Right cardiac atrium (tissue), 5 donors: ENCODE measurements at regions not wholly inside any gene's neighbourhood (a gene's known extent, or its start where the extent isn't known, plus 50 kb on each side); places are given as distances from the start of the nearest gene placed in this dataset.
A peak's percentile ranks its signal among the peaks of the same experiment; 100 is the strongest.

Source experiments
- ATAC-seq, 2 donors: fragments of 200-7000 bp; cut with Tn5 transposase; one replicate each; pipeline versions ENCODE4 v1.8.0 to v1.9.1; 2020; ENCODE audit warnings: moderate library complexity in 2 of 2, mild to moderate bottlenecking in 1 of 2
- DNase-seq, 3 donors: peaks; one replicate each; pipeline ENCODE4 v3.0.0-alpha.2; 2020
- H3K27ac ChIP-seq: one replicate; pipeline ENCODE4 v1.5.1; 2013; ENCODE audit warnings: mild to moderate bottlenecking, low read length, control low read depth, moderate library complexity
- H3K27me3 ChIP-seq: one replicate; pipeline ENCODE4 v1.6.1; 2013; ENCODE audit not compliant: control insufficient read depth, insufficient read depth
- H3K4me1 ChIP-seq: one replicate; pipeline ENCODE4 v1.6.1; 2013; ENCODE audit warnings: low read length; ENCODE audit not compliant: control insufficient read depth, insufficient read depth
- H3K4me3 ChIP-seq: one replicate; pipeline ENCODE4 v1.5.1; 2013; ENCODE audit warnings: low read length, control low read depth
- H3K9me3 ChIP-seq: one replicate; pipeline ENCODE4 v1.6.1; 2013; ENCODE audit warnings: low read length; ENCODE audit not compliant: control insufficient read depth
- WGBS: extraction: QIAGEN DNeasy Blood & Tissue Kit; methylation state at CpG from one replicate; pipeline ENCODE4 v1.1.7; 2013; 5-methylcytosine and 5-hydroxymethylcytosine counted together
- intact Hi-C, 4 donors: fragments of 100-400 bp; cut with DNase I; formaldehyde crosslinking; loops; one replicate each; pipeline versions ENCODE4 v1.11.0 to v1.14.0; 2022 to 2023
- donor health status: healthy with polysubstance abuse.
- donor health status: DM: no; HTN: yes; CAD: no.
- donor health status: DM: no; HTN: no; CAD: no.
- donor health status: DM: no; HTN: yes; CAD: no; lungs with severe emphysema.
- donor health status: DM: yes; HTN: yes; CAD: no.

- ATAC-seq = peak; percentile 25 to 40
- 53% methylated on average over 27 of the region's 27 CpGs for WGBS
- peak; percentile 43 to 64 (median 60) for DNase-seq
- Histone ChIP-seq H3K27me3 (no peaks in the 10 kb centered on the region), H3K4me1 (no peaks in the 10 kb centered on the region), H3K4me3 (no peak overlapping the region), H3K9me3 (no peaks in the 10 kb centered on the region), H3K27ac (no peak overlapping the region)
- intact Hi-C loops = loop anchor here in 1 of 4 donors (5.0 kb wide), 1 partner anchor 331 kb away; no protein-coding TSS in a partner anchor
These were observed 224.2 kb downstream of the NFATC2 start for GRCh38 chr20:51318058-51318949.

DNA sequence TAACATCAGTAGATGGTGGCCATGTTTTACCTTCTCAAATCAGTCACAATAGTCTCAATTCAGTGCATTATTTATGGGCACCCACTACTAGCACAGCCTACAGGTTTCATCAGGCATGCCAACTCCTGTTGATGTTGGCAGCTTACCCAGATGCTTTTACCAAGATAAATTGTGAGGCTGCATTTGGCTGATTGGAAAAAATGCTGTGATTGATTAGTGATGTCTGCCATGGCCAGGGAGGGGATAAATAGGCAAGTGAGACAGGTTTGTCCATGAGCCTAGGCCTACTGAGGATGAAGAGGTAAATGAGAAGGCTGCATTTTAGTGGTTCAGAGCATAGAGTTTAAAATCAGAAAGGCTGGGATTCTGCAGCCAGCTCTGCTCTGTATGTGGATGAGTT is 227.1 kb downstream of the NFATC2 start:
- intact Hi-C loops = loop anchor here in 1 of 4 donors (5.0 kb wide), 1 partner anchor 328 kb away; no protein-coding TSS in a partner anchor
- no peak for DNase-seq
- ATAC-seq = no peak

GRCh38 chr20:51313358-51313827 is 229.1 kb downstream of the NFATC2 start:
- 54% methylated on average over 5 of the region's 5 CpGs for WGBS
- peaks cover 1% of the 10 kb centered on the region for H3K4me1 ChIP-seq
- no peak overlapping the region for H3K27ac ChIP-seq
- H3K27me3 ChIP-seq = no peaks in the 10 kb centered on the region
- no peak for ATAC-seq
- no peak for DNase-seq
- H3K4me3 ChIP-seq = no peak overlapping the region
- intact Hi-C loops = no loop called here
- no peaks in the 10 kb centered on the region for H3K9me3 ChIP-seq

More for the DNA sequence above, 227.1 kb downstream of the NFATC2 start:
- no peak overlapping the region for H3K4me3 ChIP-seq
- H3K27ac ChIP-seq = no peak overlapping the region
- peaks cover 1% of the 10 kb centered on the region for H3K4me1 ChIP-seq
- no peaks in the 10 kb centered on the region for H3K9me3 ChIP-seq
- H3K27me3 ChIP-seq = no peaks in the 10 kb centered on the region

GRCh38 chr20:51312480-51312783 is 230.1 kb downstream of the NFATC2 start:
- no peak for ATAC-seq
- Histone ChIP-seq H3K4me1 (peaks cover 1% of the 10 kb centered on the region), H3K4me3 (no peak overlapping the region), H3K27me3 (no peaks in the 10 kb centered on the region), H3K27ac (no peak overlapping the region), H3K9me3 (no peaks in the 10 kb centered on the region)
- 53% methylated on average over 3 of the region's 3 CpGs for WGBS
- no peak for DNase-seq
- intact Hi-C loops = no loop called here

DNA sequence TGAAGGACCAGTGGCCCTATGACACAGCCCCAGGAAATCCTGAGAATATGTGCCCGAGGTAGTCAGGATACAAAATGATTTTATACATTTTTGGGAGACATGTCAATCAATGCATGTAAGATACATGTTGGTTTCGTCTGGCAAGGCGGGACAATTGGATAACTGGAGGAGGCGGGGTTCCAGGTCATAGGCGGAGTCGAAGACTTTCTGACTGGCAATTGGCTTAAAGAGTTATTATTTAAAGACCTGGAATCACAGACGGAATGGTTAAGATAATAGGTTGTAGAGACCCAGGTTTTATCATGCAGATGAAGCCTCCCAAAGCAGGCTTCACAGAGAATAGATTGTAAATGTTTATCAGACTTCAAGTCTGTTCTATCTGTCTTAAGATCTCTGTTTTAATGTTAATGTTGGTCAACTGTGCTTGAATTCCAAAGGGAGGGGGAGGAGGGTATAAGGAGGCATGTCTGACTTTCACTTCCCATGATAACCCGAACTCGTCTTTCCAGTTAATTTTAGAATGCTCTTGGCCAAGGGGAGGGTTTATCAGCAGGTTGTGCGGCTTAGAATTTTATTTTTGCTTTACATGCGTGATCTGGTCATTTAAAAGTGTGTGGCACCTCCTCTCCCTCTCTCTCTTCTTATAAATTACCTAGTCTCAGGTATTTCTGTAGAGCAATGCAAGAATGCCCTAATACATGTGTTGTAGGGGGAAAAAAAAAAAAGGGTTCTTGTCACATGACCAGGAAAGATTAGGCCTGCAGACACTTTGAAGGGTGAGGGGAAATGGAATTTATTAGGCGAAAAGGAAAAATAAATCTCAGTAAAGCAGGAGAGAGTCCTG is 230.7 kb downstream of the NFATC2 start:
- H3K27ac ChIP-seq = no peak overlapping the region
- peaks cover 1% of the 10 kb centered on the region for H3K4me1 ChIP-seq
- no peak for ATAC-seq
- H3K9me3 ChIP-seq = no peaks in the 10 kb centered on the region
- intact Hi-C loops = no loop called here
- 45% methylated on average over 12 of the region's 12 CpGs for WGBS
- no peak for DNase-seq
- no peak overlapping the region for H3K4me3 ChIP-seq
- H3K27me3 ChIP-seq = no peaks in the 10 kb centered on the region

GRCh38 chr20:51310216-51310615 is 232.3 kb downstream of the NFATC2 start:
- intact Hi-C loops = no loop called here
- Histone ChIP-seq H3K4me1 (peaks cover 1% of the 10 kb centered on the region), H3K9me3 (no peaks in the 10 kb centered on the region), H3K4me3 (no peak overlapping the region), H3K27ac (no peak overlapping the region), H3K27me3 (no peaks in the 10 kb centered on the region)
- ATAC-seq = no peak
- 45% methylated on average over 2 of the region's 2 CpGs for WGBS
- DNase-seq = no peak

GRCh38 chr20:51309128-51309527 is 233.4 kb downstream of the NFATC2 start:
- intact Hi-C loops = loop anchor here in 3 of 4 donors (2.0 to 10.0 kb wide), 5 partner anchors 84 to 514 kb away; partner anchors contain the start of gene BCAS4 (in 1 of the 3)
- H3K4me1 ChIP-seq = peaks cover 1% of the 10 kb centered on the region
- no peak overlapping the region for H3K27ac ChIP-seq
- H3K27me3 ChIP-seq = no peaks in the 10 kb centered on the region
- no peaks in the 10 kb centered on the region for H3K9me3 ChIP-seq
- DNase-seq (no peak), ATAC-seq (no peak)
- no peak overlapping the region for H3K4me3 ChIP-seq
- WGBS = 91% methylated on average over 2 of the region's 2 CpGs

DNA sequence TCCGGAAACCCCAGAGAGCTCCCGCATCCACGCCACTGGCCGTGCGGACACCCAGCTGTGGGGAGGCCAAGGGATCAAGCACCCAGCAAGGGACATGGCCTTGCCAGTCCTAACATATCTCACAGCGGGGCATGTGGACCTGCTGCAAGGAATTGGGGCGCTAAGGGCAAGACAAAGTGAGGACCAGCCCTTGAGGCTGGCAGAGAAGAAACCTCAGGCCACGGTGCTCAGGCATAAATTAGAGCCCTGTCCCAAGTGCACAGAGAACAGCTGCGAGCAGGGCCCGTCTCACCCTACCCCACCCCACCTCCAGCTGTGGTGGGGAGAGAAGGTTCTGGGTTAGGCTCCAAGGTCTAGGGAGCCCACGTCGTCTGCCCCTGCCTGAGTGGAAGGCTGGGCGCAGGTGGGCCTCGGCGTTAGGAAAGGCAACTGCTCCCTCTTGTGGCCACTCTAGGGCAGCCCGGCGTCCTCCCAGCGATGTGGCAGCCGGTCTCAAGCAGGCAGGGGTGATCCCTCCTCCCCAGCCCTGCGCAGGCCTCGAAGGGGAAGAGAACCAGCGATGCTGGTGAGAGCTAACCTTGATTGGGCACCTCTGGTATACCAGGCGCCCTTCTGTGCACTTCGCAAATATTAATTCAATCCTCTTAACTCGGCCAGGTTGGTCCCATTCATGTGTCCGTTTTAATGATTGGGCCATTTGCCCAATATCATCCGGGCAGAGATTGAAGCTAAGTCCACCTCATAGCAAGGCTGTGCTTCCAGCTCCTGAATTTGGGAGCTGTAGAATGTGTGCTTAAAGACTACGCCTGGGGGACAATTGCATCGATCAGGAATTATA is 235.8 kb downstream of the NFATC2 start:
- no peak overlapping the region for H3K4me3 ChIP-seq
- peak; percentile 69 to 90 (median 89) for DNase-seq
- H3K27me3 ChIP-seq = no peaks in the 10 kb centered on the region
- no peaks in the 10 kb centered on the region for H3K4me1 ChIP-seq
- ATAC-seq = peak; percentile 89 to 94
- intact Hi-C loops = loop anchor here in 3 of 4 donors (2.0 to 10.0 kb wide), 5 partner anchors 82 to 512 kb away; partner anchors contain the start of gene BCAS4 (in 1 of the 3)
- no peak overlapping the region for H3K27ac ChIP-seq
- no peaks in the 10 kb centered on the region for H3K9me3 ChIP-seq
- WGBS = 32% methylated on average over 29 of the region's 29 CpGs

- Histone ChIP-seq H3K27me3 (no peaks in the 10 kb centered on the region), H3K4me3 (no peak overlapping the region), H3K27ac (no peak overlapping the region), H3K4me1 (no peaks in the 10 kb centered on the region), H3K9me3 (no peaks in the 10 kb centered on the region)
- no peak for DNase-seq
- WGBS = 78% methylated on average over 8 of the region's 8 CpGs
- intact Hi-C loops = loop anchor here in 3 of 4 donors (2.0 to 10.0 kb wide), 5 partner anchors 81 to 511 kb away; partner anchors contain the start of gene BCAS4 (in 1 of the 3)
- no peak for ATAC-seq
These were observed 236.4 kb downstream of the NFATC2 start for GRCh38 chr20:51306081-51306480.

- Histone ChIP-seq H3K27me3 (no peaks in the 10 kb centered on the region), H3K4me1 (no peaks in the 10 kb centered on the region), H3K27ac (no peak overlapping the region), H3K9me3 (no peaks in the 10 kb centered on the region), H3K4me3 (no peak overlapping the region)
- 47% methylated on average over 6 of the region's 6 CpGs for WGBS
- ATAC-seq (no peak), DNase-seq (no peak)
- intact Hi-C loops = loop anchor here in 3 of 4 donors (2.0 to 10.0 kb wide), 5 partner anchors 81 to 511 kb away; partner anchors contain the start of gene BCAS4 (in 1 of the 3)
These were observed 237.0 kb downstream of the NFATC2 start for GRCh38 chr20:51305316-51306052.
